Peyer's patch (tissue), 4 donors: ENCODE measurements at regions not wholly inside any gene's neighbourhood (a gene's known extent, or its start where the extent isn't known, plus 50 kb on each side); places are given as distances from the start of the nearest gene placed in this dataset.

Experiments used
- CTCF ChIP-seq, 6 experiments: fragments of 450-650 bp in 4 of 6; fragments of 200-600 bp in 2 of 6; sonication (generic) in 1 of 6; IDR thresholded peaks; one replicate each; pipeline ENCODE4 v1.5.1; 2017 to 2019; ENCODE audit warnings: antibody characterized with exemption in 6 of 6, mild to moderate bottlenecking in 3 of 6, moderate library complexity in 1 of 6
- POLR2A ChIP-seq, 2 donors: fragments of 450-650 bp; IDR thresholded peaks; one replicate each; pipeline ENCODE4 v1.5.1; 2017; ENCODE audit warnings: antibody characterized with exemption in 2 of 2, mild to moderate bottlenecking in 2 of 2, moderate library complexity in 2 of 2

- peak in 1 of 6 experiments; percentile 12 for TF ChIP-seq CTCF (IDR thresholded peaks at IDR 0.05)
- TF ChIP-seq POLR2A (IDR thresholded peaks at IDR 0.05), result no peak
These were observed 128.9 kb downstream of the KLF13 start for GRCh38 chr15:31455499-31455898.
